NCI-H82 treated with DMSO at 0.1 percent for 48 hours (cell line): ENCODE measurements at regions not wholly inside any gene's neighbourhood (a gene's known extent, or its start where the extent isn't known, plus 50 kb on each side); places are given as distances from the start of the nearest gene placed in this dataset.
A peak's percentile ranks its signal among the peaks of the same experiment; 100 is the strongest.

Experiments
- DNase-seq: peaks from one replicate; lab custom pipeline; 2025; ENCODE audit not compliant: unreplicated experiment; lab: John Stamatoyannopoulos, UW

- no peak for DNase-seq
Observed at GRCh38 chr5:61779743-61780142, 447.7 kb downstream of the ZSWIM6 start.

GRCh38 chr5:61783481-61783880 lies 451.4 kb downstream of the ZSWIM6 start:
- DNase-seq, result no peak

DNA sequence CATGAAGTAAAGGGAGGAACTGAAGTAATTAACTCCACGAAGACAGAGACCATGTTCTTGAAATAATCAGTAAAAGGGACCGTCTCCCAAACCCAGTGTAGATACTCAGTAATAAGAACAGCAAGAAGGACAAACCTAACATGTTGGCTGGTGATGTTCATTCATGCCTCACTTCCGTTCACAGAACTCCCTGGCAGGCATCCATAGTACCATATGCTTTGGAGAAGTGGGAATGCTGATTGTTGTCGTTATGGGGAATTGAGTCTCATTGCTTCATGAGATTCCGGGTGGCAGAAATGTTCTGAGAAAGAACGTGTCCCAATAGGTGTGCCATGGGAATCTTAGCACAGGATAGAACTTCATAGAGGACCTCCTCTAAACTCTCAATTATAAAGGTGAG lies 452.3 kb downstream of the ZSWIM6 start:
- DNase-seq, result no peak

DNA sequence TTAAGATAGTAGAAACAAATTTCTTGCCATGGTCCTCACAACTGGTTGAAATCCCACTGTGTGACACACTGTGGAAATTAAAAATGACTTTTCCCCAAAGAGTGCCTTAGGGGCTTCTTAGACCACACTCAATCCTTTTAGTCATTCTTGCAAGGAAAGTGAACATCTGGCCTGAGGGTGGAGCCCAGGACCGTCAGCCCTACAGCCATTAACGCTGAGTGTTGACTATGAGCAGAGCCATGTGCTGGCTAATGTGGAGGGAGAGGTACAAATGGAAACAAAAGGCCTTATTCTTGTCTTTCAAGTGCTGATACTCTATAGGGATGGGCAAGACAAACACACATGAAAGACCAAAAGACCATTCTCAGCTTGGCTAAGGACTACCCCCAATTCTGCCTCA lies 456.5 kb downstream of the ZSWIM6 start:
- DNase-seq, result peak; percentile 73

- DNase-seq, result peak; percentile 90
Observed at GRCh38 chr5:61790007-61790406, 457.9 kb downstream of the ZSWIM6 start.

DNA sequence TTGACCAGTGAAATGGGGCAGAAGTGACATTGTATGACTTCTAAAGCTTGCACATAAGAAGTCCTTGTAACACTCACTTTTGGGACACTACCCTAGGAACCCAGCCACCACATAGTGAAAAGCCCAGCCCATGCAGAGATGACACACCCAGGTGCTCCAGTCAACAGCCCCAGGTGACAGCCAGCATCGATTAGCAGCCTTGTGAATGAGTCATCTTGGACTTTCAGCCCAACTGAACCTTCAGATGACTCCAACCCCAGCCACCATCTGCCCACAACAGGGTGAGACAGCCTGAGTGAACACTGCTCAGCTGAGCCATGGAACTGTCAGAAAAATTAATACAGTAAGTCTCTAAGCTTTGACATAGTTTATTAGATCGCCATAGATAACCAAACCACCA lies 458.6 kb downstream of the ZSWIM6 start:
- DNase-seq, result no peak

GRCh38 chr5:61796773-61797172 lies 464.7 kb downstream of the ZSWIM6 start:
- no peak for DNase-seq

- DNase-seq, result no peak
Observed at GRCh38 chr5:61800450-61800849, 468.4 kb downstream of the ZSWIM6 start.

DNA sequence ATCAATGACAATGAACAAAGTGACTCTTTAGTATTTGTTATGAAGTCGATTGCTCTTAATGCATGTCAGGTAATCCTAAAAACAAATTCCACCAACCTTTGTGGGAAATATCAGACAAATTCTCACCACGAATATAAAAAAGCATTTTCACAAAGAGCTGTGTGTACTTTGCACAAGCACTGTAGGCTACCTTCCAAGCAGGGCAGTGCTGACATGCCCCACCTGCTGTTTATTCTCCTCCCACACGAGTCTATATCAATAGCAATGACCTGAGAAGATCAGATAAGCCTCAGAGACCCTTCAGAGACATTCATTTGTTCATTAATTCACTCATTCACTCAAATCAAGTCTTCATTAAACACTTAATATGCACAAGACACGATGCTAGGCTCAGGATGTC lies 469.1 kb downstream of the ZSWIM6 start:
- no peak for DNase-seq

GRCh38 chr5:61802456-61802855 lies 470.4 kb downstream of the ZSWIM6 start:
- peak; percentile 36 for DNase-seq

DNA sequence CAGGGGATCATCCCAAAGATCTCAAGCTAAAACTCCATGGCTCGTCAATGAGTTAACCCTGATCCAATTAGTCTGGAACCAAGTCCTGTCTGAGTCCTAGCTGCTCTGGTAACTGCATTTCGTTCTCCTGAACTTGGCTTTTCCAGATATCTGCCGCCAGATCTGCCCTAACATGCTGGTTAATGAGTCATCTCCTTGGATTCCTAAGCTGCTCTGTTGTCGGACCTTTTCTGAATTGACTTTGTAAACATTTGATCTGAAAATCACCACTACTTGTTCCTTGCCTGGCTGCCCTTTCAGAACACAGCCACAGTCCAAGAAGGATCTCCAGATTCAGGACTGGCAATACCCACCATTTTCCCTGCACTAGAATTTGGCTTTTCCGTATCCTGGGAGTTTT lies 473.0 kb downstream of the ZSWIM6 start:
- peak; percentile 18 for DNase-seq

GRCh38 chr5:61806491-61807020 lies 474.5 kb downstream of the ZSWIM6 start:
- no peak for DNase-seq

GRCh38 chr5:61808091-61808490 lies 476.0 kb downstream of the ZSWIM6 start:
- no peak for DNase-seq

GRCh38 chr5:61808909-61809308 lies 476.9 kb downstream of the ZSWIM6 start:
- no peak for DNase-seq

DNA sequence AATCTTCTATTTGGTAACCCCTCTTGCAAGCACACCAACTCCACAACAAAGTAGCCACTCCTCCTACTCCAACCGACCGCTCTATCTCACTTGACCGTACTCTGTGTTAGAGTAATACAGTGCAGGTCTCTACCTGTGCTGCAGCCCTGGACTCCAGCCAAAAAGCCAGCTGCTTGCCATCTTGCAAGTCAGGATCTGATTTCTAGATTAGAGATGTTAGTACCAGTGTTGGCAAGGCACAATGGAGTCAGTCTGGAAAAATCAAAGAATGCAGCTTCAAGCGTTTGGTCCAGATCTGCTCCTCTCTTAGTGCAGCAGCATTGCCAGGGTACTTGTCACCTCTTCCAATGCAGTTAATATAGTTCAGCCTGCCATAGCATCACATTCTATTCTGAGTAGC lies 477.6 kb downstream of the ZSWIM6 start:
- DNase-seq, result peak; percentile 23

GRCh38 chr5:61811052-61811451 lies 479.0 kb downstream of the ZSWIM6 start:
- no peak for DNase-seq

DNA sequence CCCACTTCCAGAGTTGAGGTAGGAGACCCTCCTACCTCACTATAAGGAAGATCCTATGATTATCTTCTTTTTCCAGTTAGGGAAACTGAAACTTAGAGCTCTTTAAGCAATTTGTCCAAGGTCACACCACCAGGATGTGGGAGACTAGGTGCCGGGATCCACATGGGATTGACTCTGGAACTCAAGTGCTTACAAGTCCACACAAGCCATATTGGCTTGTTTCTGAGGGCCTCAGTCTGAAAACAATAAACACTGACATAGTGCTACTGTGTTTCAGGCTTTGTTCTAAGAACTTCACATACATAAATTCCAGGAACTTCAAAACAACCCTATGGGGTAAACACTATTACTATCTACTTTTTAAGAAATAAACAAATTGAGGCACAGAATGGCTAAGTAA lies 481.3 kb downstream of the ZSWIM6 start:
- no peak for DNase-seq

DNA sequence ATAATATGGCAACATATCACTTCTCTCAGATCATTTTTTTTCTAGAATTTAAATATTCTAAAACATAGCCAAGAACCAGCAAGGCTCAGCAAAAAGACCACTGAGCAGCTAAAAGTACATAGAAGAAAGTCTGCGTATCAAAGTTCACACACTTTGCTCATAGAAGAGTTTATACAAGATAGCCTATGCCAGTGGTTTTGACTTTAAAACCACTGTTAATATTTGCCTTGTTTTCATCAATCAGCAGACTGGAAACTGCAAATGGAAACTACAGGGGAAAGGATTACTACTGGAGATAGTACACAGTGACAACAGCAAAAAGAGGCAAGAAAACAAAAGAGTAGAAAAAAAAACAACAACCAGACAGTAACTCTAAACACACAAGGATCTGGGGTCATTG lies 483.3 kb downstream of the ZSWIM6 start:
- DNase-seq, result no peak

GRCh38 chr5:61816146-61816545 lies 484.1 kb downstream of the ZSWIM6 start:
- DNase-seq, result no peak

GRCh38 chr5:61816585-61817450 lies 484.8 kb downstream of the ZSWIM6 start:
- no peak for DNase-seq

DNA sequence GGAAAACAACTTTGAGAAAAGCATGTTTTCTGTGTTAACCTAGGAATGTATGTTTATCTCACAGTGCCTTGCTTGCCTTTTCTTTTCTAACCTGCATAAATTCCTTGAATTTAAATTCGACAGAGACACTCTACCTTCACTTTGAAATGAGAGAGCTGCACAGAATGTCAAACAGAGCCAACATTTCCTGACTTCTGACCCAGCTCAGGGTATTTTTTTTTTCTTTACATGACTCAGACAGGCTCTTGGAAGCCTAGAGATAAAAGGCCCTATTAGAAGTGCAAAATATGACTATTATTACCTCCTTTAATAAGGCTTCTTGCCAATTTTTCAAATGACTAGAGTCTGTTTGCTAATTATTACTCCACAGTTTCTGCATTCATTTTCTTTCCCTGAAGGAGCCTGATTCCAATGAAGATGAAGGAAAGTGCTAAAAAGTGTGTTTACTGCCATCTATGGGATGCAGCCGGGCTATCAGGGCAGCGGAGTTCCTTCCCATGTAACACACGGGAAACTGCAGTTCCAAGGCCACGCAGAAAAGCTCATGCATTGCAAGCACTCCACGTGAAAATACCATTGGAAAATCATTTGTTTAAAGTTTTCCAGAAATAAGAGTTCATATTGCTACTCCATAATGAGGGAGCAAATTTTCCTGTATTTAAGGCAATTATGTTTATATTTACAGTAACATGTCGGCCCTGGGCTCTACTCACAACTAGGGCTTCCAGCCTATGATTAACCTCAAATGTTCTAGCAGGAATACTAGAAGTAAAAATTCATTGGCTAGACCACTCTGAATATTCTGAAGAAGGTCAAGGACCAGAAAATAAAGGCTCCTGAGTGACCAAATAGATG lies 485.6 kb downstream of the ZSWIM6 start:
- peak; percentile 9 for DNase-seq

DNA sequence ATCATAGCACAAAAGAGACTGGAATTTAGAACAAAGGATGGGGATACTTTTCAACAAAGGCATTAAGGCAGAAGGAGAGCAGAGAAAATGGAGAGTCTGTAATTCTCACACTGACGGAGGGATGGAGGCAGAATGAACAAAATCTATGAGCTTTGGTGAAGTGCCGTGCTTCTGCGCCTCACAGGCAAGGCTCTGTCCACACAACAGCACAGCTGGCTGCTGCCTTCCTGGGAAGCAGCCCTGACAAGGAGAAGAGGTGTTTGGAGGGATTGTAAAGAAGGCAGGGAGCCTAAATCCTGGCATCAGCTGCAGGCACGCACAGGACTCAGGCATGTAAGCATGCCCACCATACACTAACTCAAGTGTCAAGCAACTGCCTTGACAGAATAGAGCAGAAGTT lies 485.2 kb upstream of the KIF2A start:
- DNase-seq, result no peak
